Hepatocyte (in vitro differentiated cells): ENCODE measurements at regions not wholly inside any gene's neighbourhood (a gene's known extent, or its start where the extent isn't known, plus 50 kb on each side); places are given as distances from the start of the nearest gene placed in this dataset.

ENCODE experiments used
- DNase-seq: peaks from one replicate; pipeline ENCODE4 v3.0.0-alpha.2; 2016; ENCODE audit warnings: low spot score
- H2AFZ ChIP-seq: fragments of 200-600 bp; sonication (generic); 2 replicates; pipeline ENCODE4 v1.6.0; 2016; ENCODE audit warnings: antibody characterized with exemption, mild to moderate bottlenecking
- H3K27ac ChIP-seq: fragments of 200-600 bp; sonication (generic); 2 replicates; pipeline ENCODE4 v1.5.1; 2016; ENCODE audit warnings: mild to moderate bottlenecking
- H3K27me3 ChIP-seq: fragments of 200-600 bp; sonication (generic); 2 replicates; pipeline ENCODE4 v1.6.1; 2016
- H3K36me3 ChIP-seq: fragments of 200-600 bp; sonication (generic); replicated peaks from 2 replicates; pipeline ENCODE4 v1.5.1; 2016; ENCODE audit warnings: low read depth; ENCODE audit not compliant: insufficient read depth
- H3K4me1 ChIP-seq: fragments of 200-600 bp; sonication (generic); 2 replicates; pipeline ENCODE4 v1.5.1; 2016; ENCODE audit warnings: mild to moderate bottlenecking, moderate library complexity; ENCODE audit not compliant: insufficient read depth
- H3K4me2 ChIP-seq: fragments of 200-600 bp; sonication (generic); 2 replicates; pipeline ENCODE4 v1.6.0; 2016
- H3K4me3 ChIP-seq: fragments of 200-600 bp; sonication (generic); 2 replicates; pipeline ENCODE4 v1.5.1; 2016; ENCODE audit warnings: mild to moderate bottlenecking
- H3K79me2 ChIP-seq: fragments of 200-600 bp; sonication (generic); 2 replicates; pipeline ENCODE4 v1.6.0; 2017; ENCODE audit warnings: mild to moderate bottlenecking
- H3K9me2 ChIP-seq: fragments of 200-600 bp; sonication (generic); replicated peaks from 2 replicates; pipeline ENCODE4 v1.6.0; 2017; ENCODE audit warnings: mild to moderate bottlenecking; ENCODE audit not compliant: insufficient read depth
- H3K9me3 ChIP-seq: fragments of 200-600 bp; sonication (generic); 2 replicates; pipeline ENCODE4 v1.5.1; 2016; ENCODE audit warnings: low read depth, mild to moderate bottlenecking
- H4K20me1 ChIP-seq: fragments of 200-600 bp; sonication (generic); 2 replicates; pipeline ENCODE4 v1.6.0; 2016; ENCODE audit warnings: mild to moderate bottlenecking; ENCODE audit not compliant: insufficient read depth, poor library complexity, severe bottlenecking
- CTCF ChIP-seq: fragments of 200-600 bp; sonication (generic); IDR thresholded peaks from 2 replicates; pipeline ENCODE4 v1.5.1; 2016; ENCODE audit warnings: antibody characterized with exemption, mild to moderate bottlenecking; ENCODE audit not compliant: poor library complexity
- EZH2 ChIP-seq: fragments of 200-600 bp; sonication (generic); IDR thresholded peaks from 2 replicates; pipeline ENCODE4 v1.6.1; 2016; ENCODE audit warnings: antibody characterized with exemption, mild to moderate bottlenecking, borderline replicate concordance
- EZH2phosphoT487 ChIP-seq: fragments of 200-600 bp; sonication (generic); IDR thresholded peaks from one replicate; pipeline ENCODE4 v1.6.1; 2018; ENCODE audit warnings: antibody characterized with exemption, mild to moderate bottlenecking, low read depth, moderate library complexity; ENCODE audit not compliant: unreplicated experiment, severe bottlenecking
- whole genome bisulfite sequencing: methylation state at CpG from one replicate; pipeline ENCODE4 v1.1.6; 2016; ENCODE audit warnings: low lambda C conversion rate; ENCODE audit errors: missing lambda C conversion rate; 5-methylcytosine and 5-hydroxymethylcytosine counted together

GRCh38 chr7:26066736-26067135, 85.3 kb upstream of the NFE2L3 start:
- Histone ChIP-seq H3K36me3 (no peaks in the 10 kb centered on the region), H3K27ac (no peak overlapping the region), H3K27me3 (no peaks in the 10 kb centered on the region)

GRCh38 chr7:26070290-26070689, 81.7 kb upstream of the NFE2L3 start:
- H3K9me3 ChIP-seq, result no peaks in the 10 kb centered on the region
- H2AFZ ChIP-seq, result no peak overlapping the region
- H4K20me1 ChIP-seq, result no peaks in the 10 kb centered on the region
- no peaks in the 10 kb centered on the region for H3K4me1 ChIP-seq
- H3K9me2 ChIP-seq, result no peaks in the 10 kb centered on the region
- WGBS, result 83% methylated on average over 2 of the region's 2 CpGs
- no peak for DNase-seq
- no peak overlapping the region for H3K27ac ChIP-seq
- H3K27me3 ChIP-seq, result no peaks in the 10 kb centered on the region
- H3K36me3 ChIP-seq, result no peaks in the 10 kb centered on the region
- no peak overlapping the region for H3K4me2 ChIP-seq
- TF ChIP-seq EZH2 (no peak), CTCF (no peak), EZH2phosphoT487 (no peak)
- no peaks in the 10 kb centered on the region for H3K79me2 ChIP-seq
- no peak overlapping the region for H3K4me3 ChIP-seq

More at GRCh38 chr7:26066736-26067135, 85.3 kb upstream of the NFE2L3 start:
- TF ChIP-seq CTCF (no peak), EZH2 (no peak), EZH2phosphoT487 (no peak)
- Histone ChIP-seq H3K4me3 (no peak overlapping the region), H3K79me2 (no peaks in the 10 kb centered on the region), H3K9me3 (no peaks in the 10 kb centered on the region), H2AFZ (no peak overlapping the region), H3K4me2 (no peak overlapping the region), H3K9me2 (no peaks in the 10 kb centered on the region), H4K20me1 (no peaks in the 10 kb centered on the region), H3K4me1 (no peaks in the 10 kb centered on the region)
- no peak for DNase-seq
- WGBS, result 88% methylated on average over 1 of the region's 1 CpG

GRCh38 chr7:26071622-26072456, 80.2 kb upstream of the NFE2L3 start:
- no peak overlapping the region for H3K27ac ChIP-seq
- H3K36me3 ChIP-seq, result no peaks in the 10 kb centered on the region
- H3K79me2 ChIP-seq, result no peaks in the 10 kb centered on the region

More at GRCh38 chr7:26071622-26072456, 80.2 kb upstream of the NFE2L3 start:
- Histone ChIP-seq H2AFZ (no peak overlapping the region), H3K4me3 (no peak overlapping the region), H3K4me2 (no peak overlapping the region), H3K4me1 (no peaks in the 10 kb centered on the region), H4K20me1 (no peaks in the 10 kb centered on the region), H3K9me3 (no peaks in the 10 kb centered on the region), H3K9me2 (no peaks in the 10 kb centered on the region), H3K27me3 (no peaks in the 10 kb centered on the region)
- no peak for DNase-seq
- 90% methylated on average over 4 of the region's 4 CpGs for WGBS
- TF ChIP-seq EZH2 (no peak), EZH2phosphoT487 (no peak), CTCF (no peak)
